ENCODE measurements at regions not wholly inside any gene's neighbourhood (a gene's known extent, or its start where the extent isn't known, plus 50 kb on each side); places are given as distances from the start of the nearest gene placed in this dataset.

DNA sequence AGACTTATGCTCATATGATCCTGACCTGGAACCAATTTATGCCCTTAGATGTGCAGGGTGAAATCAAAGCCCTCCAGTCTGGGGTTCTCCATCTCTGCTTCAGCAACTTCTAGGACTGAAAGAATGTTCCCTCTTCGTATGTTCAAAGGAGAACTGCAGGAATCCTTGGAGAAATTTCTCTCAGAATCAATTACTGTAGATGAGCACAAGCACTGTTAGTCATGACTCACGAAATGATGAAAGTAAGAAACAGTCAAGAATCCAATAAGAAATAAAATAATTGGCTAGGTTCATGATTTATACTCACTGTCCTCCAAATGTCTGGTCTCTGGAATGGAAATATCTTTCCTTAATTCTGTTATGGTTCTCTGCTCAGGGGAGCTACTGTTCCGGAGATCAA, 348.2 kb downstream of the PDGFC start:
- POLR2A ChIA-PET, result no interaction called here
- no TSS peak for BruUV-seq (replicated peaks)
- Histone ChIP-seq H3K9ac (ENCODE audit: low read length) (no peak overlapping the region), H3K27me3 (ENCODE audit: insufficient read depth, low read length) (no peaks in the 10 kb centered on the region), H4K20me1 (ENCODE audit: insufficient read depth) (no peaks in the 10 kb centered on the region), H3K27ac (ENCODE audit: low read depth, low read length) (no peak overlapping the region), H3K4me2 (ENCODE audit: low read length) (no peak overlapping the region), H3K36me3 (ENCODE audit: control insufficient read depth in 1 of 2, insufficient read depth in 2 of 2, low read length in 2 of 2) (no peaks in the 10 kb centered on the region), H3K9me3 (ENCODE audit: control insufficient read depth in 1 of 2, insufficient read depth in 1 of 2, low read depth in 1 of 2, low read length in 2 of 2) (no peaks in the 10 kb centered on the region), H3K79me2 (ENCODE audit: insufficient read depth, low read length) (no peaks in the 10 kb centered on the region), H3K4me1 (ENCODE audit: control insufficient read depth in 1 of 2, insufficient read depth in 2 of 2, low read length in 2 of 2) (no peaks in the 10 kb centered on the region), H3K9me2 (ENCODE audit: insufficient read depth) (no peaks in the 10 kb centered on the region), H3K4me3 (replicated peaks in 1 of 2; ENCODE audit: low read depth in 1 of 2, low read length in 2 of 2) (no peak overlapping the region), H2AFZ (ENCODE audit: low read depth, low read length, poor library complexity, severe bottlenecking) (no peak overlapping the region)
- ATAC-seq (no peak), DNase-seq (ENCODE audit: low read depth, low spot score) (no peak)
- RAD21 ChIA-PET (ENCODE audit: low non-redundant PET in 1 of 2, low total read pairs in 2 of 2, uncharacterized antibody in 2 of 2, unreplicated experiment in 2 of 2), result no interaction called here
- CTCF ChIA-PET, result no interaction called here
- intact Hi-C loops (cut with micrococcal nuclease), result no loop called here
- TF ChIP-seq SP1 (IDR thresholded peaks at IDR 0.05; ENCODE audit: low read depth), result no peak
- TF ChIP-seq EZH2 (IDR thresholded peaks at IDR 0.05), result no peak
- TF ChIP-seq POLR2A (IDR thresholded peaks at IDR 0.05; ENCODE audit: borderline replicate concordance, extremely low read depth, insufficient read depth, insufficient read length), result no peak
- TF ChIP-seq ZNF274 (IDR thresholded peaks at IDR 0.05; ENCODE audit: low read depth, low read length), result no peak
- TF ChIP-seq ZBTB33 (IDR thresholded peaks at IDR 0.05; ENCODE audit: extremely low read depth, insufficient replicate concordance, low read length), result no peak
- TF ChIP-seq JUND (IDR thresholded peaks at IDR 0.05), result no peak
- TF ChIP-seq CEBPB (IDR thresholded peaks at IDR 0.05; ENCODE audit: low read depth), result no peak
- TF ChIP-seq, protein P1, sequence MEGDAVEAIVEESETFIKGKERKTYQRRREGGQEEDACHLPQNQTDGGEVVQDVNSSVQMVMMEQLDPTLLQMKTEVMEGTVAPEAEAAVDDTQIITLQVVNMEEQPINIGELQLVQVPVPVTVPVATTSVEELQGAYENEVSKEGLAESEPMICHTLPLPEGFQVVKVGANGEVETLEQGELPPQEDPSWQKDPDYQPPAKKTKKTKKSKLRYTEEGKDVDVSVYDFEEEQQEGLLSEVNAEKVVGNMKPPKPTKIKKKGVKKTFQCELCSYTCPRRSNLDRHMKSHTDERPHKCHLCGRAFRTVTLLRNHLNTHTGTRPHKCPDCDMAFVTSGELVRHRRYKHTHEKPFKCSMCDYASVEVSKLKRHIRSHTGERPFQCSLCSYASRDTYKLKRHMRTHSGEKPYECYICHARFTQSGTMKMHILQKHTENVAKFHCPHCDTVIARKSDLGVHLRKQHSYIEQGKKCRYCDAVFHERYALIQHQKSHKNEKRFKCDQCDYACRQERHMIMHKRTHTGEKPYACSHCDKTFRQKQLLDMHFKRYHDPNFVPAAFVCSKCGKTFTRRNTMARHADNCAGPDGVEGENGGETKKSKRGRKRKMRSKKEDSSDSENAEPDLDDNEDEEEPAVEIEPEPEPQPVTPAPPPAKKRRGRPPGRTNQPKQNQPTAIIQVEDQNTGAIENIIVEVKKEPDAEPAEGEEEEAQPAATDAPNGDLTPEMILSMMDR (IDR thresholded peaks at IDR 0.05 in 2 of 3, conservative IDR thresholded peaks at IDR 0.05 in 1 of 3; ENCODE audit: borderline replicate concordance in 1 of 3, insufficient read depth in 1 of 3, low read depth in 2 of 3, low read length in 2 of 3), result no peak

Data from HCT116 (cell line).